Stimulated activated naive B cell treated with anti-CD40 and anti-IgM and Interleukin-4, amounts not matched to agents 10 μg/mL and 1 μg/mL and 100 μg/mL, for 72 hours (primary cell): ENCODE measurements at regions not wholly inside any gene's neighbourhood (a gene's known extent, or its start where the extent isn't known, plus 50 kb on each side); places are given as distances from the start of the nearest gene placed in this dataset.
"Not testable (repeated sequence)": the region's sequence is repeated elsewhere in the genome, so short reads cannot be mapped to it uniquely, and the experiment has no call there.

ENCODE experiments used
- ATAC-seq, 2 donors: fragments of 150-1000 bp; cut with Tn5 transposase; replicated peaks; 2 replicates each; pipeline ENCODE4 v1.10.0; 2021; ENCODE audit warnings: moderate library complexity in 1 of 2
- DNase-seq: peaks from one replicate; pipeline ENCODE4 v3.0.0; 2021
- H3K27ac Mint-ChIP-seq: one replicate; pipeline ENCODE4 v1.8.0; 2022; ENCODE audit warnings: mild to moderate bottlenecking, mixed read lengths
- H3K27me3 Mint-ChIP-seq, 2 donors: one replicate each; pipeline ENCODE4 v1.8.0; 2022; ENCODE audit warnings: mixed read lengths in 2 of 2
- H3K36me3 Mint-ChIP-seq, 2 donors: one replicate each; pipeline ENCODE4 v1.8.0; 2022; ENCODE audit warnings: mixed read lengths in 2 of 2, mild to moderate bottlenecking in 1 of 2
- H3K4me1 Mint-ChIP-seq, 2 donors: one replicate each; pipeline ENCODE4 v1.8.0; 2022; ENCODE audit warnings: mixed read lengths in 2 of 2, mild to moderate bottlenecking in 1 of 2
- H3K4me3 Mint-ChIP-seq, 2 donors: one replicate each; pipeline ENCODE4 v1.8.0; 2022; ENCODE audit warnings: mild to moderate bottlenecking in 2 of 2, mixed read lengths in 2 of 2, moderate library complexity in 1 of 2
- H3K9me3 Mint-ChIP-seq, 2 donors: one replicate each; pipeline ENCODE4 v1.8.0; 2022; ENCODE audit warnings: mixed read lengths in 2 of 2, mild to moderate bottlenecking in 1 of 2

DNA sequence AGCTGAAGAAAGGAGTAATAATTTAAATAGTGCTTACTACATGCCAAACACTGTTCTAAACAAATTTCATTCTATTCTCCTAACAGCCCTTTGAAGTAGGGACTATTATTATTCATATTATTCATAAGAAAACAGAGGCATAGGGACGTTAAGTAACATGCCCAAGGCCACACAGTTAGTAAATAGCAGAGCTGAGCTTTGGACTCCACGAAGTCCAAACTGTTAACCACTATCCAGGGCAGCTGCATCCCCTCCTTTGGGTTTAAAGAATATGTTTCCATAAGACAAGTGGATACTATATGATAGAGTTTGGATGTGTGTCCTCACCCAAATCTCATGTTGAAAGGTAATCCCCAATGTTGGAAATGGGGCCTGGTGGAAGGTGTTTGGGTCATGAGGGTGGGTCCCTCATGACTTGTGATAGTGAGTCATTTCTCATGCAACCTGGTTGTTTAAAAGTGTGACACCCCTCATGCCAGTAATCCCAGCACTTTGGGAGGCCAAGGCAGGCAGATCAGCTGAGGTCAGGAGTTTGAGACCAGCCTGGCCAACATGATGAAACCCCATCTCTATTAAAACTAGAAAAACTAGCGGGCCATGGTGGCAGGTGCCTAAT lies 144.0 kb upstream of the CXADR start:
- H3K4me3 Mint-ChIP-seq: no peak overlapping the region

GRCh38 chr21:17370263-17370662 lies 142.6 kb upstream of the CXADR start:
- ATAC-seq (no peak), DNase-seq (no peak)
- Mint-ChIP-seq H3K36me3 (no peaks in the 10 kb centered on the region), H3K4me3 (no peak overlapping the region), H3K9me3 (peaks cover 0 to 3% of the 10 kb centered on the region in 2 donors), H3K27ac (no peak overlapping the region), H3K4me1 (no peaks in the 10 kb centered on the region), H3K27me3 (peaks cover 0 to 6% of the 10 kb centered on the region in 2 donors)

More for the DNA sequence above, 144.0 kb upstream of the CXADR start:
- Mint-ChIP-seq H3K36me3 (no peaks in the 10 kb centered on the region), H3K9me3 (peaks cover 0 to 2% of the 10 kb centered on the region in 2 donors), H3K27me3 (peaks cover 0 to 6% of the 10 kb centered on the region in 2 donors), H3K4me1 (no peaks in the 10 kb centered on the region), H3K27ac (no peak overlapping the region)
- ATAC-seq (no peak), DNase-seq (no peak)

DNA sequence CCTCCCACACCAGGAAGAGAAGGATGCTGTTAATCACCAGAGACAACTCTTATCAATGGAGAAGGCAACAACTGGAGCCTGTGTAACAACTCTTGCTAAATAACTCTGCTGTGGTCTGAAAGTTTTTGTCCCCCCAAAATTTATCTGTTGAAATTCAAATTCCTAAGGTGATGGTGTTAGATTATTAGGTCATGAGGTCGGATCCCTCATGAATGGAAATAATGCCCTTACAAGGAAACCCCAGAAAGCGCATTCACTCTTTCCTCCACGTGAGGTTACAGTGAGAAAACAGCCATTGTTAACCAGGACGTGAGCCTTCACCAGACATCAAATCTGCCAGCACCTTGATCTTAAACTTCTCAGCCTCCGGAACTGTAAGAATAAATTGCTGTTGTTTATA lies 141.9 kb upstream of the CXADR start:
- peaks cover 0 to 6% of the 10 kb centered on the region in 2 donors for H3K9me3 Mint-ChIP-seq
- ATAC-seq (no peak), DNase-seq (no peak)
- no peak overlapping the region for H3K27ac Mint-ChIP-seq
- H3K4me1 Mint-ChIP-seq: no peaks in the 10 kb centered on the region
- H3K4me3 Mint-ChIP-seq: no peak overlapping the region
- peaks cover 0 to 6% of the 10 kb centered on the region in 2 donors for H3K27me3 Mint-ChIP-seq
- no peaks in the 10 kb centered on the region for H3K36me3 Mint-ChIP-seq

- ATAC-seq: no peak
Measured at GRCh38 chr21:17371450-17371849, 141.4 kb upstream of the CXADR start.

GRCh38 chr21:17372200-17372599 lies 140.6 kb upstream of the CXADR start:
- Mint-ChIP-seq H3K27ac (no peak overlapping the region), H3K27me3 (peaks cover 0 to 6% of the 10 kb centered on the region in 2 donors), H3K9me3 (peaks cover 0 to 7% of the 10 kb centered on the region in 2 donors), H3K4me3 (no peak overlapping the region), H3K4me1 (no peaks in the 10 kb centered on the region), H3K36me3 (no peaks in the 10 kb centered on the region)
- ATAC-seq (no peak), DNase-seq (no peak)

More at GRCh38 chr21:17371450-17371849, 141.4 kb upstream of the CXADR start:
- Mint-ChIP-seq H3K27me3 (peaks cover 0 to 6% of the 10 kb centered on the region in 2 donors), H3K9me3 (peaks cover 0 to 7% of the 10 kb centered on the region in 2 donors), H3K4me1 (no peaks in the 10 kb centered on the region), H3K27ac (no peak overlapping the region), H3K36me3 (no peaks in the 10 kb centered on the region), H3K4me3 (no peak overlapping the region)
- no peak for DNase-seq

- Mint-ChIP-seq H3K4me3 (no peak overlapping the region), H3K4me1 (no peaks in the 10 kb centered on the region), H3K9me3 (peaks cover 4 to 5% of the 10 kb centered on the region in 2 donors), H3K27ac (no peak overlapping the region), H3K36me3 (no peaks in the 10 kb centered on the region), H3K27me3 (no peaks in the 10 kb centered on the region)
- ATAC-seq: no peak
- no peak for DNase-seq
Measured at GRCh38 chr21:17386498-17386897, 126.3 kb upstream of the CXADR start.

DNA sequence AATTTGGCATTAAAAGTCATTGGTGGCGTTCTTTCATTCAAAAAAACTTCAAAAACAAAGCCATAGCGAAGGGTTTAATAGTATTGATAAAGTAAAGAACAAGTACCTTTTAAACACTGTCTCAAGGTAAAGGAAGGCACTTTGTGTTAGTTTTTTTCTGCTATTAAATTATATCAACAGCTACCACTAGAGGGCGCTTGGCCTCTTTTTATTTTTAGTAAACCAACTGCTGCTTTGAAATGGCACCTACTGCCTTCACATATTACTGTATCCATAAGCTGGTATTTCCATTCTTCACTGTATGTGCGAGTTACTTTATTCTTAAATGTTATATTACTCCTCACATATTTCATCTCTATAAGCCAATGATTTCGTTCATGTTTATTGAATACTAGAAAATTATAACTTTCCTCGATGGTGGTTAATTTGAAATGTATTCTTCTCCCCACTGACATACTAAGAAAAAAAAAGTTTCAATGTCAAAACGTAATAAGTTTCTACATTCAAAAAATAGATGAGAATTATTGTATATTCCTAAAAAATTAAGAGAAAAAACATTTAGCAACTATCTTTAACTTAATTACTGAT lies 125.7 kb upstream of the CXADR start:
- ATAC-seq: peak; percentile 63 to 66

DNA sequence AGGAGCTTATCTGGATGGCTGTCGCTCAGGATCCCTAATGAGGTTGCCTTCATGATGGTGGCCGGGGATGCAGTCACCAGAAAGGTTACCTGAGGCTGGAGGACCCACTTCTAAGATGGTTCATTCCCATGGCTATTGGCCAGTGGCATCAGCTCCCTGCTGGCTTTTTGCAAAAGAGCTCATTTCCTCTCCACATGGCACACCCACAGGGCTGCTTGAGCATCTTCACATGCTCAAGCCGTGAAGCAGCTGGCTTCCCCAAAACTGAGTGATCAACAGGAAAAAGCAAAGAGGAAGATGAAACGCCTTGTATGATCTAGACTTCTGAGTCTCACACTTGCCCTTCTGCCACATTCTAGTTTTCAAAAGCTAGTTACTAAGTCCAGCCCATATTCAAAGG lies 124.6 kb upstream of the CXADR start:
- DNase-seq: no peak
- no peaks in the 10 kb centered on the region for H3K27me3 Mint-ChIP-seq
- no peak overlapping the region for H3K4me3 Mint-ChIP-seq
- peaks cover 0 to under 1% of the 10 kb centered on the region in 2 donors for H3K9me3 Mint-ChIP-seq
- H3K36me3 Mint-ChIP-seq: no peaks in the 10 kb centered on the region
- no peak for ATAC-seq
- H3K4me1 Mint-ChIP-seq: no peaks in the 10 kb centered on the region
- no peak overlapping the region for H3K27ac Mint-ChIP-seq

More for the DNA sequence above, 125.7 kb upstream of the CXADR start:
- Mint-ChIP-seq H3K36me3 (no peaks in the 10 kb centered on the region), H3K4me3 (no peak overlapping the region), H3K4me1 (no peaks in the 10 kb centered on the region), H3K9me3 (peaks cover 3% of the 10 kb centered on the region in 2 donors), H3K27ac (no peak overlapping the region), H3K27me3 (no peaks in the 10 kb centered on the region)
- DNase-seq: no peak

DNA sequence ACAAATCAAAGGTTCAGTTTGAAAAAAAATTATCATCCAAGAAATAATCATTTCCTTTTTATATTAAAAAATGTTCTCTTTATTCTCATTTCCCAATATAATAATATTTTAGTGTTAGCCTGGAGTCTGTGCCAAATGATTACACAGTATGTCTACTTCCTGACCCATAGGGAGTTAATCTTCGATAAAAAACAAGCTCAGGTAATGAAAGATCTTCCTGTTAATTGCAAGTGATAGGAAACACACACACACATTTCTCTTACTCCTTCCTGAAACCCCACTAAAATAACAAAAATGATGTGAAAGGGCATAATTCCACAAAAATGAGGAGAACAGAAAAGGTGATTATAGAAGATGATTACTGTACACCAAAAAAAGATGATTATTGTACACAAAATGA lies 123.5 kb upstream of the CXADR start:
- no peak for DNase-seq
- H3K9me3 Mint-ChIP-seq: no peaks in the 10 kb centered on the region
- H3K27ac Mint-ChIP-seq: no peak overlapping the region
- no peak for ATAC-seq
- H3K27me3 Mint-ChIP-seq: no peaks in the 10 kb centered on the region
- H3K36me3 Mint-ChIP-seq: no peaks in the 10 kb centered on the region
- no peak overlapping the region for H3K4me3 Mint-ChIP-seq
- no peaks in the 10 kb centered on the region for H3K4me1 Mint-ChIP-seq

DNA sequence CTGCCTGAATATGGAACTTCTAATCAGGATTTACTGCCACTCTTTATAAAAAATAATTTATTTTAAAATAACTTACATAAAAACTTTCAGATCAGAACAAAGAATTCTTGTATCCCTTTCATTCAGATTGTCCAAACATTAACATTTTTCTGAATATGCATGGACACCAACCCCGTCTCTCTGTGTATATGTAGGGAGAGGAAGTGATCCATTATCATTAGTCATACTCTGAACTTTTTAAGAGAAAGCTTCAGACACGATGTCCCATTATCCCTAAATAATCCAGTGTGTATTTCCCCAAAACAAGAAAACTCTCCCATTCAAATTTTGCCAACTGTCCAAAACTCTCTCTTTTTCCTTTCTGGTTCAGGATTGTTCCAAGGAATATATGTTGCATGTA lies 122.3 kb upstream of the CXADR start:
- no peak for ATAC-seq

DNA sequence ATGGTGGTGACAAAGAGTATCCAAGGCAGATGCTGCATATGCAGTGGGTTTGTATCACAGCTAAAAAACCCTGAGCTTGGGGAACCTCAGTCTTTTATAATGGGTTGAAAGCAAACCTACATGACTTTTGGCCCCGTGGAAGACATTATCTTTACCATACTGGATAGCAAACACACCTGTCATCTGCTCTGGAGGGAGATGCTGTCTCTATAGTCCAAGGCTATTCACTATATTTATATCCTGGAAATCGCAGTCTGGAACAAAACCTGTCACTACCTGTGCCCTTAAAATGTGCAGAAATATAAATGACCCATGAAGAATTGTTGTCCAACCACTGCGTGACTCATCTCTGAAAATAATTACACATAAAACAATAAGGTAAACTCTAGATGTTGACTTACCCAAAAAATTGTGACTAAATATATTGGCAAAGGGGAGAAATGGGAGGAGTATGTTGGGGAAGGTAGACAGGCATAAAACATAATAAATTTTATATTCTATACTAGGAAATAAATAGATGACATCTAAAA lies 121.0 kb upstream of the CXADR start:
- ATAC-seq (no peak), DNase-seq (no peak)
- Mint-ChIP-seq H3K36me3 (no peaks in the 10 kb centered on the region), H3K4me3 (no peak overlapping the region), H3K27me3 (no peaks in the 10 kb centered on the region), H3K27ac (no peak overlapping the region), H3K4me1 (no peaks in the 10 kb centered on the region), H3K9me3 (peaks cover 0 to 2% of the 10 kb centered on the region in 2 donors)

More for the DNA sequence above, 122.3 kb upstream of the CXADR start:
- H3K27ac Mint-ChIP-seq: no peak overlapping the region
- no peaks in the 10 kb centered on the region for H3K36me3 Mint-ChIP-seq
- no peak overlapping the region for H3K4me3 Mint-ChIP-seq
- H3K27me3 Mint-ChIP-seq: no peaks in the 10 kb centered on the region
- peaks cover 0 to 2% of the 10 kb centered on the region in 2 donors for H3K9me3 Mint-ChIP-seq
- no peak for DNase-seq
- H3K4me1 Mint-ChIP-seq: no peaks in the 10 kb centered on the region

DNA sequence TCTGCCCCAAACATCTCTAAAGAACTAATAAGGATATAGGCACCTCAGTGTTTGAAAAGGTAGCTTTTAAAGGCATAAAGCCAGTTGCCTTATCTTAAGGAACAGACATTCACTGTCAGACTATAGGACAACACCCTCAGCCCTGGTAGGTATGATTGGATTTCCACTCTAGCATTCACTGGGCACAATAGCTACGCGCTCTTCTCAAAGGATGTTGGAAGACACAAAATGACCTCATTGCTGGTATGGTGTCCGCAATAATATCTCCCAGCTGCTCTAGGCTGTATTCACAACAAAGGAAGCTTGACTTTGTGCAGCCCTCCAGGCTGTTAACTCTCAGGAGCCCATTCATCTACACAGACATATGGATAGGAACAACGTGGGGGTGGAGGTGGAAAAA lies 119.4 kb upstream of the CXADR start:
- Mint-ChIP-seq H3K27ac (no peak overlapping the region), H3K27me3 (no peaks in the 10 kb centered on the region), H3K9me3 (peaks cover 0 to 2% of the 10 kb centered on the region in 2 donors), H3K4me1 (no peaks in the 10 kb centered on the region), H3K4me3 (no peak overlapping the region), H3K36me3 (no peaks in the 10 kb centered on the region)
- ATAC-seq: no peak
- no peak for DNase-seq

DNA sequence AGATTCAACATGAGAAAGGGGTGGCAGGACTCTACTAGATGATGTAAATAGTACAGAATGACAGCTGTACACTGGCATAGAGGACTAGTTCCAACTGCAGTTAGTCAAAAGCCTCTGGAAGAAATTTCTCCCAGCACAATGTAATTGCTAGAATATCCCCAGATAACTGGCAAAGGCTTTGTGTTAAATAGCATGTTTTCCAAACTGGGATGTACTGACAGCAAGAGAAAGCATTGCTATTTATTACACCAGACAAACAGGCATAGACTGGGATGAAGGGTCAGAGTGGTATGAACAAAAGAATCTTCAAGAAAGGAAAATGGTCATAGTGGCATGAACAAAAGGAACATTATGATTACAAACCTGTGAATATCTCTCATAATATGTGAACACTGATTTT lies 115.9 kb upstream of the CXADR start:
- Mint-ChIP-seq H3K27ac (no peak overlapping the region), H3K9me3 (peaks cover 0 to 2% of the 10 kb centered on the region in 2 donors), H3K4me3 (no peak overlapping the region), H3K36me3 (no peaks in the 10 kb centered on the region), H3K27me3 (no peaks in the 10 kb centered on the region), H3K4me1 (no peaks in the 10 kb centered on the region)
- ATAC-seq: no peak
- DNase-seq: no peak

DNA sequence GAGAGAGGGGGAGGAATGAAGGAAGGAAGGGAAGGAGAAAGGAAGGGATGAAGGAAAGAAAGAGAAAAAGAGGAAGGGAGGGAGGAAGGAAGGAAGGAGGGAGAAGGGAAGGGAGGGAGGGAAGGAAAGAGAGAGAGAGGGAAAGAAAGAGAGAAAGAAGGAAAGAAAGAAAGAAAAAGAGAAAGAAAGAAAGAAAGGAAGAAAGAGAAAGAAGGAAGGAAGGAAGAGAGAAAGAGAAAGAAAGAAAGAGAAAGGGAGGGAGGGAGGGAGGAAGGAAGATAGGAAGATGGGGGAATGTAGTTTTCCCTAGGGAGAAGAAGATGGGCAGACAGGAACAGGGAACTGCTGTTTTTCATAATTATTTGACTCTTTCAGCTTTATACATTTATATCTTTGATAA lies 115.1 kb upstream of the CXADR start:
- no peak for DNase-seq
- no peak overlapping the region for H3K4me3 Mint-ChIP-seq
- no peak overlapping the region for H3K27ac Mint-ChIP-seq
- no peaks in the 10 kb centered on the region for H3K27me3 Mint-ChIP-seq
- no peaks in the 10 kb centered on the region for H3K36me3 Mint-ChIP-seq
- no peaks in the 10 kb centered on the region for H3K4me1 Mint-ChIP-seq
- no peak for ATAC-seq
- peaks cover 0 to 2% of the 10 kb centered on the region in 2 donors for H3K9me3 Mint-ChIP-seq

GRCh38 chr21:17398954-17399353 lies 113.9 kb upstream of the CXADR start:
- ATAC-seq, H3K4me1 Mint-ChIP-seq, H3K36me3 Mint-ChIP-seq, H3K9me3 Mint-ChIP-seq, H3K4me3 Mint-ChIP-seq, H3K27ac Mint-ChIP-seq, H3K27me3 Mint-ChIP-seq, DNase-seq: not testable (repeated sequence)
